GM12878 (cell line): ENCODE measurements at regions not wholly inside any gene's neighbourhood (a gene's known extent, or its start where the extent isn't known, plus 50 kb on each side); places are given as distances from the start of the nearest gene placed in this dataset.

Experiments
- ASH2L ChIP-seq: fragments of 300-600, 200-600 bp; sonication (generic); IDR thresholded peaks from 2 replicates; pipeline ENCODE4 v1.6.1; 2017; ENCODE audit warnings: low read depth, mild to moderate bottlenecking, borderline replicate concordance
- BCL11A ChIP-seq: IDR thresholded peaks from 2 replicates; pipeline ENCODE4 v1.6.1; 2011; ENCODE audit warnings: low read depth, low read length
- BCLAF1 ChIP-seq: fragments of 450-650 bp; IDR thresholded peaks from 2 replicates; pipeline ENCODE4 v1.6.1; 2017; ENCODE audit warnings: antibody characterized with exemption, mild to moderate bottlenecking, moderate library complexity
- BRCA1 ChIP-seq: IDR thresholded peaks from 2 replicates; pipeline ENCODE4 v1.6.1; 2011; ENCODE audit warnings: low read depth, low read length, improper control_type of control experiment
- CEBPB ChIP-seq, 2 experiments: fragments of 150-350 bp in 1 of 2; IDR thresholded peaks; 2 replicates each; pipeline ENCODE4 v1.6.1; 2012 to 2014; ENCODE audit warnings: low read depth in 2 of 2, low read length in 2 of 2, borderline replicate concordance in 1 of 2, inconsistent platforms in 1 of 2
- CTCF ChIP-seq, 3 experiments: IDR thresholded peaks in 2 of 3; conservative IDR thresholded peaks in 1 of 3; 2 replicates each; pipeline ENCODE4 v1.5.1; 2011; ENCODE audit warnings: low read depth in 3 of 3, low read length in 3 of 3, mild to moderate bottlenecking in 3 of 3, control low read depth in 2 of 3, moderate library complexity in 2 of 3, inconsistent platforms in 1 of 3, mixed read lengths in 1 of 3; ENCODE audit not compliant: control insufficient read depth in 2 of 3, insufficient read depth in 1 of 3; ENCODE audit errors: extremely low read depth in 1 of 3
- MTA2 ChIP-seq: fragments of 450-650 bp; IDR thresholded peaks from 2 replicates; pipeline ENCODE4 v1.6.1; 2016; ENCODE audit warnings: low read depth, mild to moderate bottlenecking, moderate library complexity
- MTA3 ChIP-seq: IDR thresholded peaks from 2 replicates; pipeline ENCODE4 v1.6.1; 2012; ENCODE audit warnings: low read length, inconsistent platforms, borderline replicate concordance
- POLR2A ChIP-seq: IDR thresholded peaks from 2 replicates; pipeline ENCODE4 v1.6.1; 2011; ENCODE audit warnings: low read depth, mild to moderate bottlenecking, low read length
- POLR2AphosphoS5 ChIP-seq: IDR thresholded peaks from 2 replicates; pipeline ENCODE4 v1.6.1; 2011; ENCODE audit warnings: mild to moderate bottlenecking, low read length, inconsistent platforms
- ZSCAN29 ChIP-seq: fragments of 450-650 bp; IDR thresholded peaks from 2 replicates; pipeline ENCODE4 v1.6.1; 2017; ENCODE audit warnings: mild to moderate bottlenecking, moderate library complexity

- no peak for TF ChIP-seq BCLAF1
- TF ChIP-seq MTA3, result no peak
- TF ChIP-seq POLR2AphosphoS5, result no peak
- no peak for TF ChIP-seq CEBPB (IDR thresholded peaks at IDR 0.05; ENCODE audit: borderline replicate concordance in 1 of 2, low read depth in 2 of 2, low read length in 2 of 2)
- no peak for TF ChIP-seq CTCF (IDR thresholded peaks at IDR 0.05 in 2 of 3, conservative IDR thresholded peaks at IDR 0.05 in 1 of 3; ENCODE audit: control insufficient read depth in 2 of 3, extremely low read depth in 1 of 3, insufficient read depth in 1 of 3, low read depth in 3 of 3, low read length in 3 of 3)
- TF ChIP-seq POLR2A, result no peak
- TF ChIP-seq ZSCAN29, result no peak
- TF ChIP-seq MTA2, result no peak
- TF ChIP-seq BRCA1, result no peak
- no peak for TF ChIP-seq ASH2L
- no peak for TF ChIP-seq BCL11A
These were observed 76.4 kb downstream of the PLK2 start for GRCh38 chr5:58383448-58383847.
